Fibroblast of the aortic adventitia (primary cell): ENCODE measurements at regions not wholly inside any gene's neighbourhood (a gene's known extent, or its start where the extent isn't known, plus 50 kb on each side); places are given as distances from the start of the nearest gene placed in this dataset.

Source experiments
- DNase-seq: peaks from one replicate; pipeline ENCODE4 v3.0.0-alpha.2; 2010; ENCODE audit warnings: low read depth
- H3K4me3 ChIP-seq: 2 replicates; pipeline ENCODE4 v1.5.1; 2011; ENCODE audit warnings: low read depth, mild to moderate bottlenecking, control low read depth, low read length, moderate library complexity
- TF ChIP-seq, protein P1 (sequence below): IDR thresholded peaks from 2 replicates; pipeline ENCODE4 v1.5.1; 2011; ENCODE audit warnings: mild to moderate bottlenecking, low read length, control low read depth, inconsistent platforms; ENCODE audit not compliant: insufficient read depth

DNA sequence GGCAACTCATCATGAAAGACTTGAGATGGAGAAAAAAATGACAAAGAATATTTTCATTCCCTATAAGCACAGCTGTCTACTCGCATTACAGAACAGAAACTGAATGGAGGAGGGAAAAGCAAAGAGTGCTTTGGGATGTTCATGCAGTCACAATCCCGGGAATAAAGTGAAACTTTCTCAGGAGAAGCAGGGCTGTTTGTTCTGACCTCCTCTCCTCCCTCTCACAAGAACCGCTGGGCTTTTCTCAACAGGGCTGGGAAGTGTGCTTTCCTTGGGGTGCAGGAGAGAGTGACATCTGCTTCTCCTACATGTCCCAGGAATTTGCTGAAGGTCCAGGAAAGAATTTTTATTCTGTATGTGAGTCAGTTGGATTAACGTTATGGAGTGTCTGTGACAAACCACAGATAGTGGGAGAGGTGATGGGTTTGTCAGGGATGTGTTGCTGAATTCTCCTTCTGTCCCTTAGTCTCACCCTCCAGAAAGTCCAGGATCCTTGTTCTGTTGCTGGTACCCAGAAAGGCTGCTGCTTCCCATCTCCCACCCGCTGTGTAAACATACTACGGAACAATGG lies 125.6 kb downstream of the HRH4 start:
- DNase-seq = no peak
- TF ChIP-seq, protein P1, sequence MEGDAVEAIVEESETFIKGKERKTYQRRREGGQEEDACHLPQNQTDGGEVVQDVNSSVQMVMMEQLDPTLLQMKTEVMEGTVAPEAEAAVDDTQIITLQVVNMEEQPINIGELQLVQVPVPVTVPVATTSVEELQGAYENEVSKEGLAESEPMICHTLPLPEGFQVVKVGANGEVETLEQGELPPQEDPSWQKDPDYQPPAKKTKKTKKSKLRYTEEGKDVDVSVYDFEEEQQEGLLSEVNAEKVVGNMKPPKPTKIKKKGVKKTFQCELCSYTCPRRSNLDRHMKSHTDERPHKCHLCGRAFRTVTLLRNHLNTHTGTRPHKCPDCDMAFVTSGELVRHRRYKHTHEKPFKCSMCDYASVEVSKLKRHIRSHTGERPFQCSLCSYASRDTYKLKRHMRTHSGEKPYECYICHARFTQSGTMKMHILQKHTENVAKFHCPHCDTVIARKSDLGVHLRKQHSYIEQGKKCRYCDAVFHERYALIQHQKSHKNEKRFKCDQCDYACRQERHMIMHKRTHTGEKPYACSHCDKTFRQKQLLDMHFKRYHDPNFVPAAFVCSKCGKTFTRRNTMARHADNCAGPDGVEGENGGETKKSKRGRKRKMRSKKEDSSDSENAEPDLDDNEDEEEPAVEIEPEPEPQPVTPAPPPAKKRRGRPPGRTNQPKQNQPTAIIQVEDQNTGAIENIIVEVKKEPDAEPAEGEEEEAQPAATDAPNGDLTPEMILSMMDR = no peak
- H3K4me3 ChIP-seq = no peak overlapping the region

DNA sequence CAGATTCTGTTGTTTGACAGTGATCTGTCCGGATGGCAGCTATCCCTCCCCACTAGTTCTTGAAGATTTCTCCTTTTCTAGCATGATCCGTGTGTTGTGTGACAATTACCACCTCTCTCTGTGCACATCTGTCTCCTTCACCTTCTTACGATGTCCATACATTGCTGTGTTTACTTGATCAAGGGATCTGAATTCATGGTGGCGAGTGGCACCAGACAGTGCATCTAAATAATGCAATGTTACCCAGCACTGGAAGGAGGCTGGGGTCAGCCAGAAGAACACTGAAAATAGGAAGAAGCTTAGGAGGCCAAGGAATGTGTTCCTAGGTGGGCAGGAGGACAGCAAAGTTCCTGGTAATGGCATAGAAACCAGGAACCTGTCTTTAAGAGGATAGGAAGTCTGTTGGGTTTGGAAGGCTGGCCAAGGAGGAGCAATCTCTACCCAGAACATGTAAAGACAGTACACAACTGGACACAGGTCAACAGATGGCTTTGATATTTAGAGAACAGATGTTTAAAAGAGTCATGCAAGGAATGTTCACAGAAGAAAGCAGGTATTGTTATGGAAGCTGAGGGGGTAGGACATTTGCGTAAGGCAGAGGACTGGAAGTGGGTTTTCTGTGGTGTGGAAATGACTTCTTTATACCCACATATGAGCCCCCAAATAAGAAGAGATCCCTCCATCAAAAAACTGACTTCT lies 126.4 kb downstream of the HRH4 start:
- TF ChIP-seq, protein P1 = no peak
- DNase-seq = no peak
- no peak overlapping the region for H3K4me3 ChIP-seq

DNA sequence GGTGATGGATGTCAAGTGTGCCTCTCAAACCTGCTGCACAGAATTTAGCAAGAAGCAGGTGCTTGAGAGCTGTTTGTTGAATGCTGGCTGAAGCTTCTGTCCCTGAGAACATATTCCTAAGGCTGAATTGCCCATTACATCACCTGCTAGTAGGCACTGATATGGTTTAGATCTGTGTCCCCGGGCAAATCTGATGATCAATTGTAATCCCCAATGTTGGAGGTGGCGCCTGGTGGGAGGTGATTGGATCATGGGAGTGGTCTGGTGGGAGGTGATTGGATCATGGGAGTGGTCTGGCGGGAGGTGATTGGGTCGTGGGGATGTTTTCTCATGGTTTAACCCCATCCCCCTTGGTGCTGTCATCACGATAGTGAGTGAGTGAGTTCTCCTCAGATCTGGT lies 128.0 kb downstream of the HRH4 start:
- H3K4me3 ChIP-seq = no peak overlapping the region
- TF ChIP-seq, protein P1 = no peak
- DNase-seq = no peak

DNA sequence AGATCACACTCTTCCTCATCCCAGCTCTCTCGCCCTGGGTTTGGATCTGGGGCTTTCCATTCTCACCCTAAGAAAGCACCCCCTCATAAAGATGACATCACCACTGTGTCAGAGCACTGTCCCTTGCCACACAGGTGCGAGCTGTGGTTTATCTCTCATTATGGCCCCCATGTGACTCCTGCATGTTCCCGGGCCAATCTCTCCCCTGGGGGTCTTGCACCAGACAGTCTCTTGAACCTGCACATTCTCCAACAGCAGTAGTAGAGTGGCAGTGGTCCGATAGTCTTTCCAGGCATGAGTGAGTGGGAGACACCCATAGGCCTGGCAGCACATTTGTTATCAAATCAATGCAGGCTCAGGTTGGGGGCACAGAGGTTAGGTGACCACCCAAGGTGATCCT lies 130.5 kb downstream of the HRH4 start:
- no peak overlapping the region for H3K4me3 ChIP-seq
- DNase-seq = no peak
- TF ChIP-seq, protein P1 = no peak

DNA sequence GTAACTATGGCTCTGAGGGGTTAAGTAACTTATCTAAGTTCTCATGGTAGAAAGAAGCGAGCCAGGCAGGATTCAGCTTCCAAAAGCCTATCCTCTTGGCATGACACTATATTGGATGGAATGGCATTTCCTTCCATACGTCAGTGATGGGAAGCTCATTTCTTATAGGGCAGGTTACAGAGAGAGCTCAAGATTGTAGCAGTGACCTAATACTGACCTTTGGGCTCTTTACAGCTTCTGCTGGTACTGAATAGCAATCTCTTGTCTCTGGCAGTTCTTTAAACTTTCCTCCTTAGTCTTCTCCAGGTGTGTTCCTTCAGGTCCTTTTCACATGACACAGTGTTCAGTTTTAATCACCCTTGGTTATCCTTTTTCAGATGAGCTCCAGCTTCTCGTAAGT lies 133.0 kb downstream of the HRH4 start:
- no peak overlapping the region for H3K4me3 ChIP-seq
- no peak for DNase-seq
- TF ChIP-seq, protein P1 = no peak

DNA sequence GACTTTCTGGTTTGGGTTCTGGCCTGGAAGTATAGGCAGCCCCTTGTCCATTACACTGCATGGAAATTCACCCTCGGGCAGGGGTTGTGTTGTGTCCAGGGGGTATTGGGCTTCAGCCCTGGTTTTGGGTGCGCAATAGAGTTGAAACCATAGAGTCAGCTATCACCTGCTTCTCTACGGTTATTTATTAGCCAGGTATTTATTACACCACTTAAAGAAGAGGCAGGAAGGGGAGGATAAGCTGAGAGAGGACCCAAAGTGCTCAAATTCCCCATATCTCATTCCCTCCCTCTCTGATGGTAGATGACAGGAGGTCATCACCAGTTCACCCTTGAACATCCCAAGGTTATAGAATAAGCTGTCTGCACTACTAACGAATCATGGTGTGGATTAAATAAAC lies 133.4 kb downstream of the HRH4 start:
- TF ChIP-seq, protein P1 = no peak
- DNase-seq = no peak

More for the DNA sequence above, 133.4 kb downstream of the HRH4 start:
- no peak overlapping the region for H3K4me3 ChIP-seq
